LNCAP (cell line): ENCODE measurements at regions not wholly inside any gene's neighbourhood (a gene's known extent, or its start where the extent isn't known, plus 50 kb on each side); places are given as distances from the start of the nearest gene placed in this dataset.

Experiments used
- TF ChIP-seq, protein P1 (sequence below): fragments of 450-650 bp; IDR thresholded peaks from 2 replicates; pipeline ENCODE4 v1.5.1; 2017; ENCODE audit warnings: mild to moderate bottlenecking

GRCh38 chr12:74915718-74916117, 293.9 kb downstream of the KCNC2 start:
- TF ChIP-seq, protein P1, sequence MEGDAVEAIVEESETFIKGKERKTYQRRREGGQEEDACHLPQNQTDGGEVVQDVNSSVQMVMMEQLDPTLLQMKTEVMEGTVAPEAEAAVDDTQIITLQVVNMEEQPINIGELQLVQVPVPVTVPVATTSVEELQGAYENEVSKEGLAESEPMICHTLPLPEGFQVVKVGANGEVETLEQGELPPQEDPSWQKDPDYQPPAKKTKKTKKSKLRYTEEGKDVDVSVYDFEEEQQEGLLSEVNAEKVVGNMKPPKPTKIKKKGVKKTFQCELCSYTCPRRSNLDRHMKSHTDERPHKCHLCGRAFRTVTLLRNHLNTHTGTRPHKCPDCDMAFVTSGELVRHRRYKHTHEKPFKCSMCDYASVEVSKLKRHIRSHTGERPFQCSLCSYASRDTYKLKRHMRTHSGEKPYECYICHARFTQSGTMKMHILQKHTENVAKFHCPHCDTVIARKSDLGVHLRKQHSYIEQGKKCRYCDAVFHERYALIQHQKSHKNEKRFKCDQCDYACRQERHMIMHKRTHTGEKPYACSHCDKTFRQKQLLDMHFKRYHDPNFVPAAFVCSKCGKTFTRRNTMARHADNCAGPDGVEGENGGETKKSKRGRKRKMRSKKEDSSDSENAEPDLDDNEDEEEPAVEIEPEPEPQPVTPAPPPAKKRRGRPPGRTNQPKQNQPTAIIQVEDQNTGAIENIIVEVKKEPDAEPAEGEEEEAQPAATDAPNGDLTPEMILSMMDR: no peak

- TF ChIP-seq, protein P1: no peak
Observed at GRCh38 chr12:74917743-74918142, 291.9 kb downstream of the KCNC2 start.

- TF ChIP-seq, protein P1: no peak
Observed at GRCh38 chr12:74918291-74918690, 291.3 kb downstream of the KCNC2 start.

GRCh38 chr12:74922117-74922516, 287.5 kb downstream of the KCNC2 start:
- TF ChIP-seq, protein P1: no peak

DNA sequence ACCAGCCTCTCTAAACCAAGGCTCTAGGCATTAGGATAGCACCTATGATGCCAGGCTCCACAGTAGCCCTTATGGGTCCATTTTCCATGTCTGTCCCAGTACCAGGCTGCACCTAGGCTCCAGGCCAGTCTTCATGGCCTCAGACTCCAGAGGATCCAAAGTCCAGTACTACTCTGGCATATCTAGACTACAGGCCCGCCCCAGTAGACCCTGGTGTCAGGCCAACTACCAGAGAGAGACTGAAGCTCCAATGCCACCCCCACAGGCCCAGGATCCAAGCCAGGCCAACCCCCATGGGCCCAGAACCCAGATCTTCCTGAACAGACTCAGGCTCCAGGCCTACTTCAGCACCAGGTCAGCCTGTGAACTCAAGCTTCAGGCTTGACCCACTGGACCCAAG, 287.0 kb downstream of the KCNC2 start:
- TF ChIP-seq, protein P1: no peak

GRCh38 chr12:74941670-74942069, 268.0 kb downstream of the KCNC2 start:
- TF ChIP-seq, protein P1: no peak

DNA sequence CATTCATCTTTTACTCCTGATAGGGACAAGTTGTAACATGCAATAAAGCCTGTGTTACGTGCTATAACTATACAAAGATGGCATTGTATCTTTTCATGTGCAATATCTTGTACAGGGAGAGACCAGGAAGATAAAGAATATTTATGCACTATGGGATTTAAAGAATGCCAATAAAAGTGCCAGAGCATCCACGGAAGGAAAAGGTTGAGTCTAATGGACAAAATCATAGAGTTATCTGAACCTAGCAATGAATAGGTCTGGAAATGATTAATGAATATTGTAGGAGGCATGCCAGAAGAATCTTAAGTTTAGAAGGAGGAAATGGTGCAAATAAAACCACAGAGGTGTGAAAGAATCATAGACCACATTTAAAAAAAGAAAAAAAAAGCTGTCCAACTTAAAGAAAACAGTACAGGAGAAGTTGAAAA, 263.9 kb downstream of the KCNC2 start:
- TF ChIP-seq, protein P1: no peak

DNA sequence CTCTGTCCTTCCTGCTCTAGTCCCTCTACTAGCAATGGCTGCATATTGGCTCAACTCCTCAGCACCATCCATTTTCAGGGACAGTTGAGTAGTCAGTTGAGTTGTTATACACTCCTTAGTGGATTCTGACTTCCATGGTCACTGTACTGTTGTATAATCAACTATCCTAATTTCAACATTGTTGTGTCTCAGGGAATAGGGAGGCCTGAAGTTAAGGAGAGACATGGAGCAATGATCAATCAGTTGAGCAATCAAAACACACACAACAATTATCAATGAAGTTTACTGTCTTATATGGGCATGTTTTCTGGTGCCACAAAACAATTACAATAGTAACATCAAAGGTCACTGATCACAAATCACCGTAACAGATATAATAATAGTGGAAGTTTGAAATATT, 255.9 kb downstream of the KCNC2 start:
- TF ChIP-seq, protein P1: no peak
